Panc1 (cell line): ENCODE measurements at regions not wholly inside any gene's neighbourhood (a gene's known extent, or its start where the extent isn't known, plus 50 kb on each side); places are given as distances from the start of the nearest gene placed in this dataset.

Experiments
- ATAC-seq: fragments of 200-7000 bp; cut with Tn5 transposase; 2 replicates; pipeline ENCODE4 v1.9.1; 2020; ENCODE audit warnings: mild to moderate bottlenecking, moderate library complexity
- BruUV-seq: library from RNA; stranded (reverse); fragments of 400-500 nt; replicated peaks from 2 replicates; lab custom pipeline; 2021; lab: Mats Ljungman, UMichigan
- CTCF ChIA-PET: fragments of 300-600 bp; sonication (Branson Sonifier 250); formaldehyde crosslinking; loops from one replicate; lab custom pipeline; 2022; ENCODE audit warnings: antibody characterized with exemption; lab: Charles Lee
- POLR2A ChIA-PET: fragments of 300-600 bp; sonication (Branson Sonifier 250); formaldehyde crosslinking; loops from one replicate; lab custom pipeline; 2022; ENCODE audit warnings: antibody characterized with exemption; lab: Charles Lee
- DNase-seq: peaks from one replicate; pipeline ENCODE4 v3.0.0-alpha.2; 2010; ENCODE audit warnings: low read depth, low spot score
- H3K27ac ChIP-seq: 2 replicates; pipeline ENCODE4 v1.5.1; 2011; ENCODE audit warnings: mild to moderate bottlenecking, low read length, inconsistent platforms
- H3K27me3 ChIP-seq: fragments of 200-500 bp; sonication (Bioruptor generic); 2 replicates; pipeline ENCODE4 v1.6.0; 2014; ENCODE audit warnings: low read length, inconsistent platforms; ENCODE audit not compliant: control insufficient read depth, insufficient read depth
- H3K36me3 ChIP-seq: fragments of 200-500 bp; sonication (Bioruptor generic); 2 replicates; pipeline ENCODE4 v1.5.1; 2014; ENCODE audit warnings: inconsistent platforms, mild to moderate bottlenecking, low read length, moderate library complexity; ENCODE audit not compliant: control insufficient read depth, insufficient read depth
- H3K4me1 ChIP-seq: 2 replicates; pipeline ENCODE4 v1.5.1; 2011; ENCODE audit warnings: inconsistent platforms, mild to moderate bottlenecking, low read length, moderate library complexity; ENCODE audit not compliant: control insufficient read depth, insufficient read depth
- H3K4me3 ChIP-seq, 2 experiments: 2 replicates each; pipeline ENCODE4 v1.5.1; 2011 to 2012; ENCODE audit warnings: low read depth in 2 of 2, low read length in 2 of 2, mild to moderate bottlenecking in 2 of 2, inconsistent platforms in 1 of 2, moderate library complexity in 1 of 2
- H3K9me3 ChIP-seq: fragments of 200-500 bp; sonication (Bioruptor generic); 2 replicates; pipeline ENCODE4 v1.5.1; 2014; ENCODE audit warnings: low read depth, mild to moderate bottlenecking, inconsistent platforms, low read length, moderate library complexity; ENCODE audit not compliant: control insufficient read depth, insufficient read depth
- CTCF ChIP-seq: fragments of 450-650 bp; IDR thresholded peaks from 2 replicates; pipeline ENCODE4 v1.5.1; 2017; ENCODE audit warnings: mild to moderate bottlenecking
- POLR2AphosphoS5 ChIP-seq: IDR thresholded peaks from 2 replicates; pipeline ENCODE4 v1.6.1; 2012; ENCODE audit warnings: mild to moderate bottlenecking, low read depth, low read length, moderate library complexity
- REST ChIP-seq, 2 experiments: IDR thresholded peaks; 2 replicates each; pipeline ENCODE4 v1.6.1; 2011 to 2012; ENCODE audit warnings: low read depth in 2 of 2, control low read depth in 1 of 2, low read length in 1 of 2, mild to moderate bottlenecking in 1 of 2, moderate library complexity in 1 of 2; ENCODE audit not compliant: insufficient read depth in 1 of 2
- SIN3A ChIP-seq: IDR thresholded peaks from 2 replicates; pipeline ENCODE4 v1.6.1; 2012; ENCODE audit warnings: low read depth, mild to moderate bottlenecking, low read length, moderate library complexity, borderline replicate concordance; ENCODE audit not compliant: insufficient read depth
- TCF7L2 ChIP-seq: IDR thresholded peaks from 2 replicates; pipeline ENCODE4 v1.6.1; 2011; ENCODE audit warnings: mild to moderate bottlenecking, low read depth, low read length, inconsistent platforms
- in situ Hi-C: cut with HindIII; loops from 2 replicates; pipeline ENCODE4 v1.10.0; 2016; ENCODE audit warnings: low sequenced_read_pairs, low pct_unique_long_range_greater_than_20kb
- intact Hi-C: fragments of 100-400 bp; cut with micrococcal nuclease; formaldehyde crosslinking; loops from one replicate; pipeline ENCODE4 v1.10.0; 2022; ENCODE audit not compliant: unreplicated experiment

- H3K27me3 ChIP-seq, result no peaks in the 10 kb centered on the region
- H3K4me3 ChIP-seq, result no peak overlapping the region
- BruUV-seq, result no TSS peak
- no peak for DNase-seq
- in situ Hi-C loops, result no loop called here
- TF ChIP-seq REST (IDR thresholded peaks at IDR 0.05; ENCODE audit: insufficient read depth in 1 of 2, low read depth in 2 of 2, low read length in 1 of 2) (no peak), SIN3A (no peak), TCF7L2 (no peak), POLR2AphosphoS5 (no peak), CTCF (no peak)
- no peaks in the 10 kb centered on the region for H3K4me1 ChIP-seq
- ATAC-seq, result no peak
- H3K27ac ChIP-seq, result no peak overlapping the region
- intact Hi-C loops, result no loop called here
- ChIA-PET POLR2A (no interaction called here), CTCF (no interaction called here)
- no peaks in the 10 kb centered on the region for H3K9me3 ChIP-seq
- no peaks in the 10 kb centered on the region for H3K36me3 ChIP-seq
These were observed 344.9 kb downstream of the EFNA5 start for GRCh38 chr5:107325866-107326265.

- in situ Hi-C loops, result no loop called here
- POLR2A ChIA-PET, result no interaction called here
- DNase-seq (no peak), ATAC-seq (no peak)
- CTCF ChIA-PET, result no interaction called here
- H3K27ac ChIP-seq, result no peak overlapping the region
- BruUV-seq, result no TSS peak
- TF ChIP-seq SIN3A (no peak), TCF7L2 (no peak), REST (IDR thresholded peaks at IDR 0.05; ENCODE audit: insufficient read depth in 1 of 2, low read depth in 2 of 2, low read length in 1 of 2) (no peak), CTCF (no peak), POLR2AphosphoS5 (no peak)
- no peaks in the 10 kb centered on the region for H3K4me1 ChIP-seq
- H3K27me3 ChIP-seq, result no peaks in the 10 kb centered on the region
- H3K4me3 ChIP-seq, result no peak overlapping the region
- no peaks in the 10 kb centered on the region for H3K9me3 ChIP-seq
- intact Hi-C loops, result no loop called here
- no peaks in the 10 kb centered on the region for H3K36me3 ChIP-seq
These were observed 345.9 kb downstream of the EFNA5 start for GRCh38 chr5:107324809-107325208.
